ENCODE measurements at regions not wholly inside any gene's neighbourhood (a gene's known extent, or its start where the extent isn't known, plus 50 kb on each side); places are given as distances from the start of the nearest gene placed in this dataset.

GRCh38 chr14:62146030-62146429 lies 383.8 kb downstream of the SNAPC1 start:
- Histone ChIP-seq H3K27ac (no peak overlapping the region), H3K36me3 (no peaks in the 10 kb centered on the region), H3K4me1 (peaks cover 0 to 6% (median 0%) of the 10 kb centered on the region in 12 donors), H3K9me3 (peaks cover 0 to 24% (median 7%) of the 10 kb centered on the region in 12 donors), H3K27me3 (peaks cover 0 to 12% (median 0%) of the 10 kb centered on the region in 9 donors), H3K4me3 (no peak overlapping the region)
- DNase-seq (no peak), ATAC-seq (no peak)
- WGBS, 4 donors, result 66 to 76% (median 73%) methylated on average over 2 of the region's 2 CpGs
- intact Hi-C loops (cut with DNase I), result no loop called here
- TF ChIP-seq CTCF (IDR thresholded peaks at IDR 0.05) (no peak), POLR2A (IDR thresholded peaks at IDR 0.05) (no peak)

DNA sequence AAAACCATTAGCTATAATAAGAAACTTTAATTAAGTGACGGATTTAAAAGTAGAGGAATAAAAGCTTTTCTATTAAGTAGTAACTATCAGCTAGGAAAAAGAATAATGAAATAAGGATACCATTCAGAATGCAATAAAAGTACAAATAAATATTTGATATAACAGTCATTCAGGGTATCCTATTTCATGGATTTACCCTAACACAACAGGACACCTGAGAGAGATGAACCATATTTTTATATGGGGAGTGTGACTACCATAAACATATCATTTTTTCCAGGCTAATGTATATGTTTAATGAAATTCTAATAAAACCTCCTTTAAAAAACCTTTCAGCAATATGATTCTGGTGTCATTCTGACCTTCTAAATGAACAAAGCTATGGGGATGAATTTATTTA lies 393.8 kb downstream of the SNAPC1 start:
- no peak for TF ChIP-seq CTCF (IDR thresholded peaks at IDR 0.05)
- TF ChIP-seq POLR2A (IDR thresholded peaks at IDR 0.05), result no peak
- Histone ChIP-seq H3K4me3 (no peak overlapping the region), H3K27me3 (peaks cover 0 to 37% (median 0%) of the 10 kb centered on the region in 9 donors), H3K27ac (no peak overlapping the region), H3K36me3 (no peaks in the 10 kb centered on the region), H3K4me1 (no peaks in the 10 kb centered on the region), H3K9me3 (no peaks in the 10 kb centered on the region)
- ATAC-seq, result no peak
- no peak for DNase-seq
- 82 to 95% (median 87%) methylated on average over 1 of the region's 1 CpG for WGBS, 4 donors
- intact Hi-C loops (cut with DNase I), result no loop called here

DNA sequence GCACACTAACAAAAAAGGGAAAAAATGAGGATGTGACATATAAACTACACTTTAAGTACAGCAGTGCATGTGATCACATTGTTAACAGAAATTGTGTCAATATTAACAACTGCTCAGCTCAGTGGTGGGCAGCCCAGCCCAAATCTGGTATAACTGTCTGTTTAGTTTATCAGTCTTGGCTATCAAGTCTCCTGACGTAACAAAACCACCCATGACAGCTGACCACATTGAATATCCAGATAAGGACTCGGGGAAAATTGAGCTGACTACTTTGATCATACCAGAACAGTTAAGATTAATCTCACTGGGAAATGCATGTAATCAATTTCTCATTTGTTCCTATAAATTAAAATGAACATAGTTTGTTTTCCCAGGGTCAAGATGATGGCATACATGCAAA lies 396.6 kb downstream of the SNAPC1 start:
- TF ChIP-seq CTCF (IDR thresholded peaks at IDR 0.05) (no peak), POLR2A (IDR thresholded peaks at IDR 0.05) (no peak)
- no peaks in the 10 kb centered on the region for H3K4me1 ChIP-seq
- intact Hi-C loops (cut with DNase I), result no loop called here
- no peak overlapping the region for H3K4me3 ChIP-seq
- H3K27me3 ChIP-seq, result peaks cover 0 to 44% (median 0%) of the 10 kb centered on the region in 9 donors
- H3K36me3 ChIP-seq, result no peaks in the 10 kb centered on the region
- 3 to 10% (median 6%) methylated on average over 2 of the region's 2 CpGs for WGBS, 4 donors
- no peak for ATAC-seq
- no peak overlapping the region for H3K27ac ChIP-seq
- no peaks in the 10 kb centered on the region for H3K9me3 ChIP-seq
- DNase-seq, result no peak

GRCh38 chr14:62159314-62159713 lies 397.1 kb downstream of the SNAPC1 start:
- intact Hi-C loops (cut with DNase I), result no loop called here
- no peak overlapping the region for H3K4me3 ChIP-seq
- H3K27me3 ChIP-seq, result peaks cover 0 to 46% (median 3%) of the 10 kb centered on the region in 9 donors
- no peaks in the 10 kb centered on the region for H3K36me3 ChIP-seq
- no peak overlapping the region for H3K27ac ChIP-seq
- no peaks in the 10 kb centered on the region for H3K4me1 ChIP-seq
- TF ChIP-seq POLR2A (IDR thresholded peaks at IDR 0.05), result no peak
- no peak for TF ChIP-seq CTCF (IDR thresholded peaks at IDR 0.05)
- H3K9me3 ChIP-seq, result no peaks in the 10 kb centered on the region
- no peak for ATAC-seq
- 80 to 90% (median 85%) methylated on average over 3 of the region's 3 CpGs for WGBS, 4 donors
- no peak for DNase-seq

Data from heart left ventricle (tissue), 16 donors.